ENCODE measurements at regions not wholly inside any gene's neighbourhood (a gene's known extent, or its start where the extent isn't known, plus 50 kb on each side); places are given as distances from the start of the nearest gene placed in this dataset.

DNA sequence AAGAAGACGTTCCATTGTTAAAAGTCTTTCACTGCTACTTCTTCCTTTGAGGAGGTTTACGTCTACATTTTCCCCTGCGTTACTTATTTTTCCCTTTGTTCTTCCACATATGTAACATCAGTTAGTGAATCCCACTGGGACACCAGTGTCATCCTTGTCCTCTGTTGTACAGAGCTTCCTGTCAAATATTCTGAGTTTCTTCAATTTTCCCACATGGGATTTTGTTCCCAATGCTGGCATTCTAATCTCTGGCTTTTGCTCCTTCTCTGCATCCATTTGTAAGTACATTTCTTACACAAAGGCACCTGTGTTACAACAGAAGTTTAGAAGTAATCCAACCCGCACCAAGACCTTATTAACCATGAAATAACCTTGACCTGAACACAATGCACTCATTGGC lies 627.4 kb upstream of the PFKP start:
- TF ChIP-seq SP1 (IDR thresholded peaks at IDR 0.05), result no peak
- TF ChIP-seq LEF1 (IDR thresholded peaks at IDR 0.05; ENCODE audit: borderline replicate concordance), result no peak
- no peak for TF ChIP-seq ARNT (IDR thresholded peaks at IDR 0.05)
